ENCODE measurements at regions not wholly inside any gene's neighbourhood (a gene's known extent, or its start where the extent isn't known, plus 50 kb on each side); places are given as distances from the start of the nearest gene placed in this dataset.

DNA sequence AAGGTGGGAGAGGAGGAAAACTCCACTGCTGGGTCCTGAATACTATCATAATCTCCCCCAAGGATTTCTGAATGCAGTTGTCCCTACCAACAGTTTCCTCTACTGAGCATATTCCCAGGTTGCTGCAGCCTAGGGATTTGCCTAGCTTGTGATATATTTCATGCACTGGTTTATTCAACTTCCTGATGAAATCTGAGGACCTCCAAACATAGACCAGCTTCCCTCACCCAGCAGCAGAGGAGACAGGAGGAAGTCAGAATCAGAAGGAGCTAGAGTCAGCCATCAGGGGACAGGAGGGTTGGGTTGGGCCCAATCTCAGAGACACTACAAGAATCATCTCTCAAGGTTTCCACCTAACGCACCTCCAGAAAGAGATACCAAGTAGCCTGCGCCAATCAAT is 138.4 kb upstream of the TOP1 start:
- peaks cover 20% of the 10 kb centered on the region for H3K4me1 Mint-ChIP-seq (ENCODE audit: low read depth)
- TF ChIP-seq, protein P1, sequence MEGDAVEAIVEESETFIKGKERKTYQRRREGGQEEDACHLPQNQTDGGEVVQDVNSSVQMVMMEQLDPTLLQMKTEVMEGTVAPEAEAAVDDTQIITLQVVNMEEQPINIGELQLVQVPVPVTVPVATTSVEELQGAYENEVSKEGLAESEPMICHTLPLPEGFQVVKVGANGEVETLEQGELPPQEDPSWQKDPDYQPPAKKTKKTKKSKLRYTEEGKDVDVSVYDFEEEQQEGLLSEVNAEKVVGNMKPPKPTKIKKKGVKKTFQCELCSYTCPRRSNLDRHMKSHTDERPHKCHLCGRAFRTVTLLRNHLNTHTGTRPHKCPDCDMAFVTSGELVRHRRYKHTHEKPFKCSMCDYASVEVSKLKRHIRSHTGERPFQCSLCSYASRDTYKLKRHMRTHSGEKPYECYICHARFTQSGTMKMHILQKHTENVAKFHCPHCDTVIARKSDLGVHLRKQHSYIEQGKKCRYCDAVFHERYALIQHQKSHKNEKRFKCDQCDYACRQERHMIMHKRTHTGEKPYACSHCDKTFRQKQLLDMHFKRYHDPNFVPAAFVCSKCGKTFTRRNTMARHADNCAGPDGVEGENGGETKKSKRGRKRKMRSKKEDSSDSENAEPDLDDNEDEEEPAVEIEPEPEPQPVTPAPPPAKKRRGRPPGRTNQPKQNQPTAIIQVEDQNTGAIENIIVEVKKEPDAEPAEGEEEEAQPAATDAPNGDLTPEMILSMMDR (IDR thresholded peaks at IDR 0.05; ENCODE audit: unreplicated experiment), result no peak
- DNase-seq (ENCODE audit: low spot score, unreplicated experiment), result no peak
- H3K27ac Mint-ChIP-seq, result no peak overlapping the region
- H3K9me3 Mint-ChIP-seq (ENCODE audit: low read depth), result no peaks in the 10 kb centered on the region
- H3K36me3 Mint-ChIP-seq (ENCODE audit: insufficient read depth), result no peaks in the 10 kb centered on the region
- H3K27me3 Mint-ChIP-seq, result peaks cover 20% of the 10 kb centered on the region
- H3K4me3 Mint-ChIP-seq (ENCODE audit: low read depth), result no peak overlapping the region

DNA sequence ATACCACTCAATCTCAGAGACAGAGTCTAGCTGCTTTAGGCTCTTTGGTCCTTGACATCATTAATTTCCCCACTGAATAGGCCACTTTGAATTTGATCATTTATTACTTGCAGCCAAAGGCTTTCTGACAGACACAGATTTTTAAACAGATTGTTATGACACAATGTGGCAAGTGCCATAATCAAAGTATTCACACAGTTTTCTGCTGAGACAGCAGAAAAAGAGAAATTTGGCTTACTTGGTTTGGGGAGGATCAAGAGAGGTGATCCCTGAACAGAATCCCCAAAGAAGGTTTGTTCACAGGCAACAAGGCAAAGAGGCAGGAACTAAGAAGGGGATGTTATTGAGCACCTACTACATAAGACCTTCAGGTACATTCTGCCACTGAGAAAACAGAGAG is 138.0 kb upstream of the TOP1 start:
- Mint-ChIP-seq H3K27ac (no peak overlapping the region), H3K27me3 (peaks cover 17% of the 10 kb centered on the region)
- TF ChIP-seq, protein P1 (IDR thresholded peaks at IDR 0.05; ENCODE audit: unreplicated experiment), result no peak

DNA sequence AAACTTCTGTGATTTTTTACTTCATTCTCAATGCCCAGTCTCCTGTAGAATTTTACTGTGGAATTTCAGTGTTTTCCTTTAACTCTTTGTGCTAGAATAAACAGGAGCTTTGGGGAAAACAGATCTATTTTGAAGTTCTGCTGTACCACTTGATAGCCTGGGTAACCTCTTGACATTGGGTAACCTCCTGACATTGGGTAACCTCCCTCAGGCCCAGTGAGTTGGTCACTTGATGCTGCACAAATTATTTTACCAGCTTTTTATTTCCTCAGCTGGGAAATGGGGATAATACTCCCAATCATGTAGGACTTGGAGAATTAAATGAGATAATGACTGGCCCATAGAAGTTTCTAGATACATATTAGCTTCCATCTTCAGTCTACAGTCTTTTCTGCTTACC is 137.3 kb upstream of the TOP1 start:
- no peak overlapping the region for H3K4me3 Mint-ChIP-seq (ENCODE audit: low read depth)
- no peaks in the 10 kb centered on the region for H3K9me3 Mint-ChIP-seq (ENCODE audit: low read depth)
- DNase-seq (ENCODE audit: low spot score, unreplicated experiment), result no peak
- H3K36me3 Mint-ChIP-seq (ENCODE audit: insufficient read depth), result no peaks in the 10 kb centered on the region
- H3K27me3 Mint-ChIP-seq, result peaks cover 21% of the 10 kb centered on the region
- TF ChIP-seq, protein P1 (IDR thresholded peaks at IDR 0.05; ENCODE audit: unreplicated experiment), result no peak
- H3K4me1 Mint-ChIP-seq (ENCODE audit: low read depth), result peaks cover 19% of the 10 kb centered on the region
- H3K27ac Mint-ChIP-seq, result no peak overlapping the region

More for the DNA sequence above, 138.0 kb upstream of the TOP1 start:
- H3K36me3 Mint-ChIP-seq (ENCODE audit: insufficient read depth), result no peaks in the 10 kb centered on the region
- no peaks in the 10 kb centered on the region for H3K9me3 Mint-ChIP-seq (ENCODE audit: low read depth)
- no peak overlapping the region for H3K4me3 Mint-ChIP-seq (ENCODE audit: low read depth)
- peaks cover 20% of the 10 kb centered on the region for H3K4me1 Mint-ChIP-seq (ENCODE audit: low read depth)
- no peak for DNase-seq (ENCODE audit: low spot score, unreplicated experiment)

DNA sequence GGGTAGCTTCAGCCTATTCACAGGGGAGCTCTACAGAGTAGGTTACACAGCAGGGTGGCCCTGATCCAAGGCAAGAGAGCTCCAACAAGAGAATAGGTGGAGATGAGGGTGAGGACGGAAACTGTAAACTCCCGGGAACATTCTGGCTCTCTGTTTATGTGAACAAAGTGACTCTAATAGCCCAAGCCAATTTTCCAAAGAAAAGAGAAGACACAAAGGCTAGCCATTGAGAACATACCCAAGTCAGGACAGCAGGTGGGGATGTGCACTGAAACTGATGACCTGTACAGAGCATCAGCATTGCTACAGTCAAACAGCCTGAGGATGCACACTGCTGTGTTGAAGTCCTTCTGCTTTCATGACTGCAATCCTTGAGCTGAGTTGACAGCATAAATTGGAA is 136.0 kb upstream of the TOP1 start:
- H3K27me3 Mint-ChIP-seq, result peaks cover 25% of the 10 kb centered on the region
- TF ChIP-seq, protein P1 (IDR thresholded peaks at IDR 0.05; ENCODE audit: unreplicated experiment), result no peak
- H3K27ac Mint-ChIP-seq, result no peak overlapping the region
- peaks cover 9% of the 10 kb centered on the region for H3K4me1 Mint-ChIP-seq (ENCODE audit: low read depth)
- no peaks in the 10 kb centered on the region for H3K9me3 Mint-ChIP-seq (ENCODE audit: low read depth)
- H3K36me3 Mint-ChIP-seq (ENCODE audit: insufficient read depth), result no peaks in the 10 kb centered on the region
- no peak overlapping the region for H3K4me3 Mint-ChIP-seq (ENCODE audit: low read depth)
- DNase-seq (ENCODE audit: low spot score, unreplicated experiment), result no peak

DNA sequence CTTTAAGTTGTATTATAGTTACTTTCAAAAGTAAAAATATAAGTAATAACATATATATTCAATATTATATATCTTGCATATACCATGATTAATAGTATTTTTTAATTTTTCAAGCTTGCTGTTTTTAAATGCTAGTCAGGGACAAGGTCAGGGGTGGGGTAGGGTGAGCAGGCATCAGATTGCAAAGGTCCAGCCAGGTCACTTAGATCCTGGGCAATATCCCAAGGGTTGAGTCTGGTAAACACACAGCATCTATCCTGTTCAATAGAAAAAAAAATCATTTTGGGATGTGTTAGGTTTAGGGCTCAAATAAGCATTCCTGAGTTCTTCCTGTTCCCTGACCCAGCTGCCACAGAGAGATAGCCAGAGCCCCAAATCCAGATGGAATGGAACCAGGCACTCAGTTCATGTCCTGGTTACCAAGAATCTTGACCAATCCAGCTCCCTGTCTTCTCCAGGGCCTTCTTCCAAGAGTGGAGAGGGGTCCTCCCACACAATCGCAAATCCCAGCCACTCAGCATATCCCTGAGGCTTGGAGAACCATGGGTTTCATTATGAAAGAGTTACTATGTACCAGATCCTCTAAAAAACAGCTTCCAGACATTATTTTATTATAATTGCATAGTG is 134.9 kb upstream of the TOP1 start:
- H3K27me3 Mint-ChIP-seq, result peaks cover 28% of the 10 kb centered on the region
- TF ChIP-seq, protein P1 (IDR thresholded peaks at IDR 0.05; ENCODE audit: unreplicated experiment), result no peak
- no peaks in the 10 kb centered on the region for H3K36me3 Mint-ChIP-seq (ENCODE audit: insufficient read depth)
- H3K4me3 Mint-ChIP-seq (ENCODE audit: low read depth), result no peak overlapping the region
- H3K27ac Mint-ChIP-seq, result no peak overlapping the region
- DNase-seq (ENCODE audit: low spot score, unreplicated experiment), result no peak
- no peaks in the 10 kb centered on the region for H3K9me3 Mint-ChIP-seq (ENCODE audit: low read depth)
- peaks cover 6% of the 10 kb centered on the region for H3K4me1 Mint-ChIP-seq (ENCODE audit: low read depth)
